ENCODE measurements at regions not wholly inside any gene's neighbourhood (a gene's known extent, or its start where the extent isn't known, plus 50 kb on each side); places are given as distances from the start of the nearest gene placed in this dataset.

- TF ChIP-seq E2F4 (CRISPR knock-in tag; IDR thresholded peaks at IDR 0.05; ENCODE audit: borderline replicate concordance, low read depth) (no peak), CTCF (IDR thresholded peaks at IDR 0.05) (no peak), GABPB1 (CRISPR knock-in tag; IDR thresholded peaks at IDR 0.05) (no peak), IRF2 (CRISPR knock-in tag; IDR thresholded peaks at IDR 0.05; ENCODE audit: borderline replicate concordance, low read depth) (no peak)
- TF ChIP-seq, protein P1, sequence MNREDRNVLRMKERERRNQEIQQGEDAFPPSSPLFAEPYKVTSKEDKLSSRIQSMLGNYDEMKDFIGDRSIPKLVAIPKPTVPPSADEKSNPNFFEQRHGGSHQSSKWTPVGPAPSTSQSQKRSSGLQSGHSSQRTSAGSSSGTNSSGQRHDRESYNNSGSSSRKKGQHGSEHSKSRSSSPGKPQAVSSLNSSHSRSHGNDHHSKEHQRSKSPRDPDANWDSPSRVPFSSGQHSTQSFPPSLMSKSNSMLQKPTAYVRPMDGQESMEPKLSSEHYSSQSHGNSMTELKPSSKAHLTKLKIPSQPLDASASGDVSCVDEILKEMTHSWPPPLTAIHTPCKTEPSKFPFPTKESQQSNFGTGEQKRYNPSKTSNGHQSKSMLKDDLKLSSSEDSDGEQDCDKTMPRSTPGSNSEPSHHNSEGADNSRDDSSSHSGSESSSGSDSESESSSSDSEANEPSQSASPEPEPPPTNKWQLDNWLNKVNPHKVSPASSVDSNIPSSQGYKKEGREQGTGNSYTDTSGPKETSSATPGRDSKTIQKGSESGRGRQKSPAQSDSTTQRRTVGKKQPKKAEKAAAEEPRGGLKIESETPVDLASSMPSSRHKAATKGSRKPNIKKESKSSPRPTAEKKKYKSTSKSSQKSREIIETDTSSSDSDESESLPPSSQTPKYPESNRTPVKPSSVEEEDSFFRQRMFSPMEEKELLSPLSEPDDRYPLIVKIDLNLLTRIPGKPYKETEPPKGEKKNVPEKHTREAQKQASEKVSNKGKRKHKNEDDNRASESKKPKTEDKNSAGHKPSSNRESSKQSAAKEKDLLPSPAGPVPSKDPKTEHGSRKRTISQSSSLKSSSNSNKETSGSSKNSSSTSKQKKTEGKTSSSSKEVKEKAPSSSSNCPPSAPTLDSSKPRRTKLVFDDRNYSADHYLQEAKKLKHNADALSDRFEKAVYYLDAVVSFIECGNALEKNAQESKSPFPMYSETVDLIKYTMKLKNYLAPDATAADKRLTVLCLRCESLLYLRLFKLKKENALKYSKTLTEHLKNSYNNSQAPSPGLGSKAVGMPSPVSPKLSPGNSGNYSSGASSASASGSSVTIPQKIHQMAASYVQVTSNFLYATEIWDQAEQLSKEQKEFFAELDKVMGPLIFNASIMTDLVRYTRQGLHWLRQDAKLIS (CRISPR knock-in tag; IDR thresholded peaks at IDR 0.05; ENCODE audit: borderline replicate concordance) = no peak
- TF ChIP-seq, protein P2, sequence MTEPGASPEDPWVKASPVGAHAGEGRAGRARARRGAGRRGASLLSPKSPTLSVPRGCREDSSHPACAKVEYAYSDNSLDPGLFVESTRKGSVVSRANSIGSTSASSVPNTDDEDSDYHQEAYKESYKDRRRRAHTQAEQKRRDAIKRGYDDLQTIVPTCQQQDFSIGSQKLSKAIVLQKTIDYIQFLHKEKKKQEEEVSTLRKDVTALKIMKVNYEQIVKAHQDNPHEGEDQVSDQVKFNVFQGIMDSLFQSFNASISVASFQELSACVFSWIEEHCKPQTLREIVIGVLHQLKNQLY (CRISPR knock-in tag; IDR thresholded peaks at IDR 0.05) = no peak
Observed at GRCh38 chr15:62544446-62544845, 379.4 kb upstream of the C2CD4B start.
